GM13976 (cell line): ENCODE measurements at regions not wholly inside any gene's neighbourhood (a gene's known extent, or its start where the extent isn't known, plus 50 kb on each side); places are given as distances from the start of the nearest gene placed in this dataset.
"Not testable (repeated sequence)": the region's sequence is repeated elsewhere in the genome, so short reads cannot be mapped to it uniquely, and the experiment has no call there.

Source experiments
- DNase-seq: peaks from one replicate; pipeline ENCODE4 v3.0.0; 2012; ENCODE audit warnings: low spot score
- in situ Hi-C: fragments of 300-500 bp; cut with MboI; formaldehyde crosslinking; loops from one replicate; pipeline ENCODE4 v1.12.0; 2022; ENCODE audit warnings: low sequenced_read_pairs, mixed read lengths, inconsistent platforms; ENCODE audit not compliant: unreplicated experiment
- TF ChIP-seq, protein P1 (sequence below): IDR thresholded peaks from 2 replicates; pipeline ENCODE4 v1.5.1; 2012; ENCODE audit warnings: borderline replicate concordance, mild to moderate bottlenecking; ENCODE audit not compliant: insufficient read depth; ENCODE audit errors: extremely low read depth, missing control alignments, control extremely low read depth

DNA sequence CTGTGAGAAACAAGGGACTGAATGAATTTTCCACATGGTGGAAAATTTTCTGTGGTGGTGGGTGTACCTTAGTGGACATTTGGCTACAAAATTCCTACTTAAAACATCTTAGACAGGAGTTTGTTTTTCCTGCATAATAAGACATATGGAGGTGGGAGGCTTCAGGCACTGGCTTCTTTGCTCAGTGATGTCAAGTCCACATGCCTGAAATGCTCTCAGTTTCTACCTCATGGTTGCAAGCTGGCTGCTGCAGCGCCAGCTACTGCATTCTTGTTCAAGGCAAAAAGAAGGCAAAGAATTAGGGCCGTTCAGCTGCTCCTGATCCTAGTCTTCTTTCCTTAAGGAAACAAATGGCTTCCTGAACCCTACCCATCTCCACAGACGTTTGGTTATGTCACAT lies 99.9 kb upstream of the FAM204A start:
- no peak for DNase-seq
- in situ Hi-C loops: no loop called here
- TF ChIP-seq, protein P1, sequence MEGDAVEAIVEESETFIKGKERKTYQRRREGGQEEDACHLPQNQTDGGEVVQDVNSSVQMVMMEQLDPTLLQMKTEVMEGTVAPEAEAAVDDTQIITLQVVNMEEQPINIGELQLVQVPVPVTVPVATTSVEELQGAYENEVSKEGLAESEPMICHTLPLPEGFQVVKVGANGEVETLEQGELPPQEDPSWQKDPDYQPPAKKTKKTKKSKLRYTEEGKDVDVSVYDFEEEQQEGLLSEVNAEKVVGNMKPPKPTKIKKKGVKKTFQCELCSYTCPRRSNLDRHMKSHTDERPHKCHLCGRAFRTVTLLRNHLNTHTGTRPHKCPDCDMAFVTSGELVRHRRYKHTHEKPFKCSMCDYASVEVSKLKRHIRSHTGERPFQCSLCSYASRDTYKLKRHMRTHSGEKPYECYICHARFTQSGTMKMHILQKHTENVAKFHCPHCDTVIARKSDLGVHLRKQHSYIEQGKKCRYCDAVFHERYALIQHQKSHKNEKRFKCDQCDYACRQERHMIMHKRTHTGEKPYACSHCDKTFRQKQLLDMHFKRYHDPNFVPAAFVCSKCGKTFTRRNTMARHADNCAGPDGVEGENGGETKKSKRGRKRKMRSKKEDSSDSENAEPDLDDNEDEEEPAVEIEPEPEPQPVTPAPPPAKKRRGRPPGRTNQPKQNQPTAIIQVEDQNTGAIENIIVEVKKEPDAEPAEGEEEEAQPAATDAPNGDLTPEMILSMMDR: no peak

- no peak for DNase-seq
- in situ Hi-C loops: no loop called here
Observed at GRCh38 chr10:118439824-118440223, 97.7 kb upstream of the FAM204A start.

GRCh38 chr10:118436742-118437141 lies 94.6 kb upstream of the FAM204A start:
- DNase-seq: no peak
- TF ChIP-seq, protein P1: no peak
- in situ Hi-C loops: no loop called here

More at GRCh38 chr10:118439824-118440223, 97.7 kb upstream of the FAM204A start:
- TF ChIP-seq, protein P1: no peak

DNA sequence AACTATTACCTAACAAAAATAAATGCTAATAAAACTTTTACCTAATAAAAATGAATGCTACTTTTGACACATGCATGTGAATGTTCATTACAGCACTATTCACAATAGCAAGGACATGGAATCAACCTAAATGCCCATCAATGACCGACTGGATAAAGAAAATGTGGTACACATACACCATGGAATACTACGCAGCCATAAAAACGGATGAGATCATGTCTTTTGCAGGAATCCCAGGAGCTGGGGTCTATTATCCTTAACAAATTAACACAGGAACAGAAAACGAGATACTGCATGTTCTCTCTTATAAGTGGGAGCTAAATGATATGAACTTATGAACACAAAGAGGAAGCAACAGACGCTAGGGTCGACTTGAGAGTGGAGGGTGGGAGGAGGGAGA lies 88.1 kb upstream of the FAM204A start:
- in situ Hi-C loops: no loop called here
- TF ChIP-seq, protein P1: no peak
- no peak for DNase-seq

- peak; percentile 36 for DNase-seq
- in situ Hi-C loops: no loop called here
- TF ChIP-seq, protein P1: peak; percentile 55
Observed at GRCh38 chr10:118423800-118424442, 81.8 kb upstream of the FAM204A start.

- in situ Hi-C loops: no loop called here
- TF ChIP-seq, protein P1: no peak
- DNase-seq: no peak
Observed at GRCh38 chr10:118422241-118422640, 80.1 kb upstream of the FAM204A start.

GRCh38 chr10:118420049-118420448 lies 77.9 kb upstream of the FAM204A start:
- in situ Hi-C loops, DNase-seq: not testable (repeated sequence)
